VCaP (cell line): ENCODE measurements at regions not wholly inside any gene's neighbourhood (a gene's known extent, or its start where the extent isn't known, plus 50 kb on each side); places are given as distances from the start of the nearest gene placed in this dataset.
"Not testable (repeated sequence)": the region's sequence is repeated elsewhere in the genome, so short reads cannot be mapped to it uniquely, and the experiment has no call there.

ENCODE experiments used
- H3K27ac ChIP-seq: fragments of 450-650 bp; 2 replicates; pipeline ENCODE4 v1.5.1; 2017
- TF ChIP-seq, protein P1 (sequence below): fragments of 450-650 bp; conservative IDR thresholded peaks from 2 replicates; pipeline ENCODE4 v1.5.1; 2017; ENCODE audit warnings: mild to moderate bottlenecking, moderate library complexity

GRCh38 chr21:17397703-17398102 is 115.1 kb upstream of the CXADR start:
- TF ChIP-seq, protein P1, sequence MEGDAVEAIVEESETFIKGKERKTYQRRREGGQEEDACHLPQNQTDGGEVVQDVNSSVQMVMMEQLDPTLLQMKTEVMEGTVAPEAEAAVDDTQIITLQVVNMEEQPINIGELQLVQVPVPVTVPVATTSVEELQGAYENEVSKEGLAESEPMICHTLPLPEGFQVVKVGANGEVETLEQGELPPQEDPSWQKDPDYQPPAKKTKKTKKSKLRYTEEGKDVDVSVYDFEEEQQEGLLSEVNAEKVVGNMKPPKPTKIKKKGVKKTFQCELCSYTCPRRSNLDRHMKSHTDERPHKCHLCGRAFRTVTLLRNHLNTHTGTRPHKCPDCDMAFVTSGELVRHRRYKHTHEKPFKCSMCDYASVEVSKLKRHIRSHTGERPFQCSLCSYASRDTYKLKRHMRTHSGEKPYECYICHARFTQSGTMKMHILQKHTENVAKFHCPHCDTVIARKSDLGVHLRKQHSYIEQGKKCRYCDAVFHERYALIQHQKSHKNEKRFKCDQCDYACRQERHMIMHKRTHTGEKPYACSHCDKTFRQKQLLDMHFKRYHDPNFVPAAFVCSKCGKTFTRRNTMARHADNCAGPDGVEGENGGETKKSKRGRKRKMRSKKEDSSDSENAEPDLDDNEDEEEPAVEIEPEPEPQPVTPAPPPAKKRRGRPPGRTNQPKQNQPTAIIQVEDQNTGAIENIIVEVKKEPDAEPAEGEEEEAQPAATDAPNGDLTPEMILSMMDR, result no peak
- H3K27ac ChIP-seq, result no peak overlapping the region

- not testable (repeated sequence) for H3K27ac ChIP-seq
Observed at GRCh38 chr21:17398954-17399353, 113.9 kb upstream of the CXADR start.

DNA sequence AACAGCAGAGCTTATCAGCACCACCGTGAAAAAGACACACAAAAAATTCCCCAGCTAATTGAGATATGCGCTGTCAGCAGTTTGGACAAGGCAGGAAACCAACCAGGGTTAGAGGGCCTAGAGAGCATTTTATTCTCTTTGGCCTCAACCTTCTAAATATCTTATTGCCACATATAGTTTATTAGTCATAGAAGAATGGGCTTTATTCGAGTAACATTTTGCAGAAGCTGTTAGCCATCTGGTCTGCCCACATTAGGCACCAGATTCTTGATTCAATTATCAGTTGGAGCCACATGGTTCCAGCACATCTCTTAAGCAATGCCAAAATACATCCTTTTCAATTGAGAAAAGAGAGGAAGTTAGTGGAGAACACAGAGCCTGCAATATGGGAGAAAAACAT is 109.9 kb upstream of the CXADR start:
- TF ChIP-seq, protein P1, result no peak

GRCh38 chr21:17406202-17406601 is 106.6 kb upstream of the CXADR start:
- no peak overlapping the region for H3K27ac ChIP-seq
- TF ChIP-seq, protein P1, result no peak

More for the DNA sequence above, 109.9 kb upstream of the CXADR start:
- H3K27ac ChIP-seq, result no peak overlapping the region

DNA sequence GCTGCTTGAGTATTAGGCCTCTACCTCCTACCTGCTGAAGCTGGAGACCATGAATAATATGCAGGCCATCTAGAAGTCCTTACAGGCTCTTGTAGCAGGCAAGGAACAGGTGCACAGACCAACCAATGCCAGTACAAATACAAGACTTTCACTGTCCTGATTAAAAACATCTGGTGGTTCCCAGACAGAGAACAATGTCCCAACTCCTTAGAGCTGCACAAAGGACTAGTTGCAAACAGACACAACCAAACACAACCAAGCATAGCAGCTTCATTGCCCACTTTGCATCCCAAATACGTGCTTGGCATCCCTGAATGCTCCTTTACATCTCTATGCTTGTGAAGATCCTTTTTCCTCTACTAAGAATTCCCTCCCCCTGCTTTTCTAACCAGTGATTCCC is 98.1 kb upstream of the CXADR start:
- H3K27ac ChIP-seq, result no peak overlapping the region
- TF ChIP-seq, protein P1, result no peak

DNA sequence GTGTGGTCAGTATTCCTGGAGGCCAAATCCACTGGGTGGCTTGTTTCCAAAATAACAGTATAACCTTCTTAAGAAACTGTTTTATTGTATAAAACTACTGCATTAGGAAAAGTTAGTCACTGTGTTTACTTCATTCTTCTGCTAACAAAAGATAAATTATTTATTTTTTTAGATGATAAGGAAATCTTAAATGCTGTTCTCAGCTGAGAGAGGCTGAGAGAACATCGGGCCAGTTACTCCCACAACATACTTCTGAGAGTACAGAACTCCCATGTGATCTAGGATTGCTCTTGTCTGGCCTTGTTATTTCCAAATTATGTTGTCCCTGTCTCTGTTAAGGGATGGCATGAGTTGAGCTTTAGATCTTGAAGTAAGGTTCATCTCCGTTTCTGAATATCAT is 96.7 kb upstream of the CXADR start:
- TF ChIP-seq, protein P1, result no peak
- H3K27ac ChIP-seq, result no peak overlapping the region

GRCh38 chr21:17422931-17423330 is 89.9 kb upstream of the CXADR start:
- TF ChIP-seq, protein P1, result no peak

GRCh38 chr21:17427157-17427556 is 85.7 kb upstream of the CXADR start:
- no peak overlapping the region for H3K27ac ChIP-seq
- TF ChIP-seq, protein P1, result no peak

More at GRCh38 chr21:17422931-17423330, 89.9 kb upstream of the CXADR start:
- no peak overlapping the region for H3K27ac ChIP-seq
